HepG2 (cell line): ENCODE measurements at regions not wholly inside any gene's neighbourhood (a gene's known extent, or its start where the extent isn't known, plus 50 kb on each side); places are given as distances from the start of the nearest gene placed in this dataset.
"Not testable (repeated sequence)": the region's sequence is repeated elsewhere in the genome, so short reads cannot be mapped to it uniquely, and the experiment has no call there.

Source experiments
- ATAC-seq: fragments of 200-7000 bp; cut with Tn5 transposase; 3 replicates; pipeline ENCODE4 v1.9.1; 2020; ENCODE audit warnings: mild to moderate bottlenecking, moderate library complexity
- BruUV-seq: library from RNA; stranded (reverse); fragments of 400-500 nt; replicated peaks from 2 replicates; lab custom pipeline; 2021; lab: Mats Ljungman, UMichigan
- CTCF ChIA-PET: fragments of 300-600 bp; formaldehyde crosslinking; extraction: SDS; loops from one replicate; lab custom pipeline; 2021; ENCODE audit warnings: low total read pairs, inconsistent platforms, low intra/inter-chr PET ratio; lab: Yijun Ruan, JAX
- POLR2A ChIA-PET: fragments of 350-600 bp; sonication (Branson Sonifier 250); formaldehyde crosslinking; loops from one replicate; lab custom pipeline; 2020; ENCODE audit warnings: antibody characterized with exemption, inconsistent platforms; lab: Yijun Ruan, JAX
- DNase-seq: peaks from one replicate; pipeline ENCODE4 v3.0.0-alpha.2; 2015; ENCODE audit warnings: low spot score
- FAIRE-seq: peaks from 3 replicates; lab custom pipeline; 2011; peaks lifted over from hg19 to GRCh38; lab: Jason Lieb, UNC
- H2AFZ ChIP-seq: one replicate; pipeline ENCODE4 v1.6.1; 2011; ENCODE audit warnings: low read length, inconsistent platforms
- H3K27ac ChIP-seq: fragments of 300-600 bp; 3 replicates; pipeline ENCODE4 v1.8.0; 2011; ENCODE audit warnings: mixed run types, mild to moderate bottlenecking, mixed read lengths, low read length, inconsistent platforms; ENCODE audit not compliant: insufficient read depth; ENCODE audit errors: extremely low read length
- H3K27me3 ChIP-seq, 2 experiments: fragments of 200-600 bp in 1 of 2; 2 replicates in 1 of 2; 3 replicates in 1 of 2; pipeline versions ENCODE4 v1.6.0 to v1.8.0; 2011; ENCODE audit warnings: low read length in 2 of 2, mild to moderate bottlenecking in 2 of 2, moderate library complexity in 2 of 2, inconsistent platforms in 1 of 2; ENCODE audit not compliant: insufficient read depth in 2 of 2, control insufficient read depth in 1 of 2
- H3K36me3 ChIP-seq, 2 experiments: fragments of 200-600 bp in 1 of 2; replicated peaks in 1 of 2; 2 replicates in 1 of 2; 3 replicates in 1 of 2; pipeline versions ENCODE4 v1.5.1 to v1.8.0; 2011; ENCODE audit warnings: low read length in 2 of 2, inconsistent platforms in 1 of 2; ENCODE audit not compliant: insufficient read depth in 2 of 2, control insufficient read depth in 1 of 2
- H3K4me1 ChIP-seq: 2 replicates; pipeline ENCODE4 v1.5.1; 2012; ENCODE audit warnings: low read length, inconsistent platforms; ENCODE audit not compliant: insufficient read depth
- H3K4me2 ChIP-seq: 2 replicates; pipeline ENCODE4 v1.6.0; 2011; ENCODE audit warnings: low read depth, low read length, inconsistent platforms
- H3K4me3 ChIP-seq, 3 experiments: fragments of 200-600 bp in 1 of 3; sonication (generic), shearing (Covaris generic) in 1 of 3; replicated peaks in 1 of 3; 2 replicates each; pipeline ENCODE4 v1.5.1; 2011 to 2016; ENCODE audit warnings: low read length in 3 of 3, inconsistent platforms in 2 of 3, low read depth in 2 of 3, mild to moderate bottlenecking in 2 of 3, control low read depth in 1 of 3, mixed read lengths in 1 of 3; ENCODE audit not compliant: insufficient read depth in 1 of 3
- H3K79me2 ChIP-seq: one replicate; pipeline ENCODE4 v1.6.1; 2011; ENCODE audit warnings: low read length, inconsistent platforms; ENCODE audit not compliant: insufficient read depth
- H3K9ac ChIP-seq: 2 replicates; pipeline ENCODE4 v1.6.0; 2011; ENCODE audit warnings: mild to moderate bottlenecking, low read depth, low read length, inconsistent platforms; ENCODE audit not compliant: insufficient read depth
- H3K9me3 ChIP-seq: 2 replicates; pipeline ENCODE4 v1.5.1; 2012; ENCODE audit warnings: mild to moderate bottlenecking, low read length
- H4K20me1 ChIP-seq: 2 replicates; pipeline ENCODE4 v1.6.0; 2011; ENCODE audit warnings: inconsistent platforms, mild to moderate bottlenecking, low read length, moderate library complexity; ENCODE audit not compliant: insufficient read depth
- MED1 ChIP-seq: sonication (generic); formaldehyde crosslinking; IDR thresholded peaks from 2 replicates; pipeline ENCODE4 v1.4.0; 2020; ENCODE audit warnings: missing genetic modification reagents
- WGBS: methylation state at CpG from one replicate; pipeline ENCODE4 v1.1.6; 2017; ENCODE audit warnings: low lambda C conversion rate; 5-methylcytosine and 5-hydroxymethylcytosine counted together
- in situ Hi-C: cut with HindIII; loops from 2 replicates; pipeline ENCODE4 v1.10.0; 2017; ENCODE audit warnings: low pct_unique_long_range_greater_than_20kb; ENCODE audit not compliant: extremely low pct_ligation_motif_present
- intact Hi-C: fragments of 100-400 bp; cut with micrococcal nuclease; formaldehyde crosslinking; loops from one replicate; pipeline ENCODE4 v1.10.0; 2022; ENCODE audit not compliant: unreplicated experiment
- TF ChIP-seq, protein P1 (sequence below): IDR thresholded peaks from 2 replicates; pipeline ENCODE4 v1.6.1; 2016; ENCODE audit warnings: low read depth, missing genetic modification reagents, missing compliant biosample characterization

DNA sequence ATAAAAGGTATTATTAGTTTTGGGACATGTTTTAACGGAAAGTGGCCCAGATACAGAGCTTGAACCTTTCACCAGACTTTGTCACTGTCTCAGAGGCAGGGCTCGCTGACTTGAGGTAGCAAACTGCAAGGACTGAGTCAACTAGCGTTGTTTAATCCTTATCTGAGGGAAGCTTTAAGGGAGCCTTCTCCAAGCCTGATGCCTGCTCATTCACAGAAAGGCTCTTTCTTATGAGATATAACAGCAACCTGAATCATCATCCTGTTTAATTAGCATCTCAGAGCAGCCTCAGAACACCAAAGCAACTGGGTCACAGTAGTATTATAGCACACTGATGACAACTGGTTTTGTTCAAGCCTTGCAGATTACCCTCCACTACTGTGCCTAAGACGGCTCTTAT, 54.2 kb upstream of the CYP2D6 start (continued):
- TF ChIP-seq, protein P1, sequence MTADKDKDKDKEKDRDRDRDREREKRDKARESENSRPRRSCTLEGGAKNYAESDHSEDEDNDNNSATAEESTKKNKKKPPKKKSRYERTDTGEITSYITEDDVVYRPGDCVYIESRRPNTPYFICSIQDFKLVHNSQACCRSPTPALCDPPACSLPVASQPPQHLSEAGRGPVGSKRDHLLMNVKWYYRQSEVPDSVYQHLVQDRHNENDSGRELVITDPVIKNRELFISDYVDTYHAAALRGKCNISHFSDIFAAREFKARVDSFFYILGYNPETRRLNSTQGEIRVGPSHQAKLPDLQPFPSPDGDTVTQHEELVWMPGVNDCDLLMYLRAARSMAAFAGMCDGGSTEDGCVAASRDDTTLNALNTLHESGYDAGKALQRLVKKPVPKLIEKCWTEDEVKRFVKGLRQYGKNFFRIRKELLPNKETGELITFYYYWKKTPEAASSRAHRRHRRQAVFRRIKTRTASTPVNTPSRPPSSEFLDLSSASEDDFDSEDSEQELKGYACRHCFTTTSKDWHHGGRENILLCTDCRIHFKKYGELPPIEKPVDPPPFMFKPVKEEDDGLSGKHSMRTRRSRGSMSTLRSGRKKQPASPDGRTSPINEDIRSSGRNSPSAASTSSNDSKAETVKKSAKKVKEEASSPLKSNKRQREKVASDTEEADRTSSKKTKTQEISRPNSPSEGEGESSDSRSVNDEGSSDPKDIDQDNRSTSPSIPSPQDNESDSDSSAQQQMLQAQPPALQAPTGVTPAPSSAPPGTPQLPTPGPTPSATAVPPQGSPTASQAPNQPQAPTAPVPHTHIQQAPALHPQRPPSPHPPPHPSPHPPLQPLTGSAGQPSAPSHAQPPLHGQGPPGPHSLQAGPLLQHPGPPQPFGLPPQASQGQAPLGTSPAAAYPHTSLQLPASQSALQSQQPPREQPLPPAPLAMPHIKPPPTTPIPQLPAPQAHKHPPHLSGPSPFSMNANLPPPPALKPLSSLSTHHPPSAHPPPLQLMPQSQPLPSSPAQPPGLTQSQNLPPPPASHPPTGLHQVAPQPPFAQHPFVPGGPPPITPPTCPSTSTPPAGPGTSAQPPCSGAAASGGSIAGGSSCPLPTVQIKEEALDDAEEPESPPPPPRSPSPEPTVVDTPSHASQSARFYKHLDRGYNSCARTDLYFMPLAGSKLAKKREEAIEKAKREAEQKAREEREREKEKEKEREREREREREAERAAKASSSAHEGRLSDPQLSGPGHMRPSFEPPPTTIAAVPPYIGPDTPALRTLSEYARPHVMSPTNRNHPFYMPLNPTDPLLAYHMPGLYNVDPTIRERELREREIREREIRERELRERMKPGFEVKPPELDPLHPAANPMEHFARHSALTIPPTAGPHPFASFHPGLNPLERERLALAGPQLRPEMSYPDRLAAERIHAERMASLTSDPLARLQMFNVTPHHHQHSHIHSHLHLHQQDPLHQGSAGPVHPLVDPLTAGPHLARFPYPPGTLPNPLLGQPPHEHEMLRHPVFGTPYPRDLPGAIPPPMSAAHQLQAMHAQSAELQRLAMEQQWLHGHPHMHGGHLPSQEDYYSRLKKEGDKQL = no peak
- no peak for TF ChIP-seq MED1 (CRISPR knock-in tag)

DNA sequence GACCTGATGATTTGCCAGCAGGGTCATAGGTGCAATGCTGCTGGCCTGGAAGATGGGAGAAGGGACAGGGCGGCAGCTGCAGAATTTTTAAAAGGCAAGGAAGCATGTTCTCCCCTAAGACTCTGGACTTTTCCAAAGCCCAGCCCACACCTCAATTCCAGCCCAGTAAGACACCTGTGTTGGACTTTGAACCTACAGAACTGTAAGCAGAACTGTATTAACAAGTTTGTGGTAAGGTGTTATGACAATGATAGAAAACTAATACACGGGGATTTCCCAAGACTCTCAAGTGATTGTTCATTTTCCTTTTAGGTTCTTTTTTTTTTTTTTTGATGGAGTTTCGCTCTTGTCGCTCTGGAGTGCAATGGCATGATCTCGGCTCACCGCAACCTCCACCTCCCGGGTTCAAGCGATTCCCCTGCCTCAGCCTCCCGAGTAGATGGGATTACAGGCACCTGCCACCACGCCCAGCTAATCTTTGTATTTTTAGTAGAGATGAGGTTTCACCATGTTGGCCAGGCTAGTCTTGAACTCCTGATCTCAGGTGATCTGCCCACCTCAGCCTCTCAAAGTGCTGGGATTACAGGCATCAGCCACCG, 53.0 kb upstream of the CYP2D6 start:
- H3K9me3 ChIP-seq, BruUV-seq: not testable (repeated sequence)

More for the DNA sequence above, 53.0 kb upstream of the CYP2D6 start:
- H3K4me2 ChIP-seq, H3K36me3 ChIP-seq, in situ Hi-C loops, ATAC-seq, H3K4me3 ChIP-seq, POLR2A ChIA-PET, DNase-seq, CTCF ChIA-PET, H3K27ac ChIP-seq, FAIRE-seq, intact Hi-C loops, H2AFZ ChIP-seq, H3K27me3 ChIP-seq, H3K9ac ChIP-seq: not testable (repeated sequence)
- Histone ChIP-seq H3K4me1 (peaks cover 31% of the 10 kb centered on the region), H3K79me2 (peaks cover 34% of the 10 kb centered on the region), H4K20me1 (peaks cover 12% of the 10 kb centered on the region)
- WGBS = 95% methylated on average over 11 of the region's 11 CpGs
